DND-41 (cell line): ENCODE measurements at regions not wholly inside any gene's neighbourhood (a gene's known extent, or its start where the extent isn't known, plus 50 kb on each side); places are given as distances from the start of the nearest gene placed in this dataset.

ENCODE experiments used
- EZH2 ChIP-seq: IDR thresholded peaks from 3 replicates; pipeline ENCODE4 v1.6.1; 2012; ENCODE audit warnings: borderline replicate concordance, low read depth, mild to moderate bottlenecking, moderate library complexity, low read length, inconsistent platforms; ENCODE audit not compliant: severe bottlenecking
- TF ChIP-seq, protein P1 (sequence below): IDR thresholded peaks from 2 replicates; pipeline ENCODE4 v1.5.1; 2012; ENCODE audit warnings: borderline replicate concordance, low read length, moderate library complexity, mild to moderate bottlenecking; ENCODE audit not compliant: poor library complexity, severe bottlenecking; ENCODE audit errors: extremely low read depth

GRCh38 chr6:144646093-144647056, 361.2 kb downstream of the UTRN start:
- TF ChIP-seq, protein P1, sequence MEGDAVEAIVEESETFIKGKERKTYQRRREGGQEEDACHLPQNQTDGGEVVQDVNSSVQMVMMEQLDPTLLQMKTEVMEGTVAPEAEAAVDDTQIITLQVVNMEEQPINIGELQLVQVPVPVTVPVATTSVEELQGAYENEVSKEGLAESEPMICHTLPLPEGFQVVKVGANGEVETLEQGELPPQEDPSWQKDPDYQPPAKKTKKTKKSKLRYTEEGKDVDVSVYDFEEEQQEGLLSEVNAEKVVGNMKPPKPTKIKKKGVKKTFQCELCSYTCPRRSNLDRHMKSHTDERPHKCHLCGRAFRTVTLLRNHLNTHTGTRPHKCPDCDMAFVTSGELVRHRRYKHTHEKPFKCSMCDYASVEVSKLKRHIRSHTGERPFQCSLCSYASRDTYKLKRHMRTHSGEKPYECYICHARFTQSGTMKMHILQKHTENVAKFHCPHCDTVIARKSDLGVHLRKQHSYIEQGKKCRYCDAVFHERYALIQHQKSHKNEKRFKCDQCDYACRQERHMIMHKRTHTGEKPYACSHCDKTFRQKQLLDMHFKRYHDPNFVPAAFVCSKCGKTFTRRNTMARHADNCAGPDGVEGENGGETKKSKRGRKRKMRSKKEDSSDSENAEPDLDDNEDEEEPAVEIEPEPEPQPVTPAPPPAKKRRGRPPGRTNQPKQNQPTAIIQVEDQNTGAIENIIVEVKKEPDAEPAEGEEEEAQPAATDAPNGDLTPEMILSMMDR, result no peak
- no peak for TF ChIP-seq EZH2
